Calu3 (cell line): ENCODE measurements at regions not wholly inside any gene's neighbourhood (a gene's known extent, or its start where the extent isn't known, plus 50 kb on each side); places are given as distances from the start of the nearest gene placed in this dataset.

Experiments used
- BruUV-seq: library from RNA; stranded (reverse); fragments of 400-500 nt; replicated peaks from 2 replicates; lab custom pipeline; 2021; lab: Mats Ljungman, UMichigan
- CTCF ChIA-PET: fragments of 300-600 bp; sonication (Branson Sonifier 250); formaldehyde crosslinking; loops from one replicate; lab custom pipeline; 2022; ENCODE audit warnings: antibody characterized with exemption; lab: Charles Lee
- DNase-seq: peaks from one replicate; pipeline ENCODE4 v3.0.0; 2022
- H3K27ac Mint-ChIP-seq: one replicate; pipeline ENCODE4 v1.8.0; 2022; ENCODE audit warnings: mixed read lengths; ENCODE audit not compliant: unreplicated experiment
- H3K27me3 Mint-ChIP-seq: one replicate; pipeline ENCODE4 v1.8.0; 2022; ENCODE audit warnings: mixed read lengths; ENCODE audit not compliant: unreplicated experiment
- H3K36me3 Mint-ChIP-seq: one replicate; pipeline ENCODE4 v1.8.0; 2022; ENCODE audit warnings: mild to moderate bottlenecking, moderate library complexity, mixed read lengths; ENCODE audit not compliant: insufficient read depth, unreplicated experiment
- H3K4me1 Mint-ChIP-seq: one replicate; pipeline ENCODE4 v1.8.0; 2022; ENCODE audit warnings: mild to moderate bottlenecking, low read depth, mixed read lengths; ENCODE audit not compliant: unreplicated experiment
- H3K4me3 Mint-ChIP-seq: one replicate; pipeline ENCODE4 v1.8.0; 2022; ENCODE audit warnings: mild to moderate bottlenecking, low read depth, moderate library complexity, mixed read lengths; ENCODE audit not compliant: unreplicated experiment
- H3K9me3 Mint-ChIP-seq: one replicate; pipeline ENCODE4 v1.8.0; 2022; ENCODE audit warnings: low read depth, mixed read lengths; ENCODE audit not compliant: unreplicated experiment
- intact Hi-C: fragments of 100-400 bp; cut with micrococcal nuclease; formaldehyde crosslinking; loops from one replicate; pipeline ENCODE4 v1.10.0; 2022; ENCODE audit not compliant: unreplicated experiment
- TF ChIP-seq, protein P1 (sequence below): fragments of 200-600 bp; IDR thresholded peaks from one replicate; pipeline ENCODE4 v1.8.0; 2022; ENCODE audit warnings: antibody characterized with exemption; ENCODE audit not compliant: unreplicated experiment

DNA sequence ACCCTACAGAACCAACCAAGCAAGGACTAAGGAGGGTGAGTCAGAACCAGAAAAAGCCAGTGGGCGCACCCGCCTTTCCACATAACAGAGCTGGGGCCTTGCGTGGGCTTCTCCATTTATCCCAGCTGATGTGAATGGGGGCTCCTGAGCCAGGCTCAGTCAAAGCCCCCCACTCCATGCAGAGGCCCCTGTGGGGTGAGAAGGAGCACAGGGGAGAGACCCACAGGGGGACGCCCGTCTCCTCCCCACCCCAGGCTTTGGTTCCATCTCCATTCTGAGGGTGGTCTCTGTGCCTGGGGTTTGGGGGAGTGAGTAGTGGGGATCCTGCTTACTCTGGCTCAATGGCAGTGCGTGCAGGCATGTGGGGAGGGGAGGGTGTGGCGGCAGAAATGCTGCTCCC is 210.1 kb upstream of the TNRC6C start:
- CTCF ChIA-PET: no interaction called here
- no TSS peak for BruUV-seq
- Mint-ChIP-seq H3K9me3 (peaks cover 2% of the 10 kb centered on the region), H3K27ac (no peak overlapping the region), H3K4me3 (no peak overlapping the region), H3K36me3 (no peaks in the 10 kb centered on the region), H3K27me3 (peaks cover 92% of the 10 kb centered on the region), H3K4me1 (no peaks in the 10 kb centered on the region)
- TF ChIP-seq, protein P1, sequence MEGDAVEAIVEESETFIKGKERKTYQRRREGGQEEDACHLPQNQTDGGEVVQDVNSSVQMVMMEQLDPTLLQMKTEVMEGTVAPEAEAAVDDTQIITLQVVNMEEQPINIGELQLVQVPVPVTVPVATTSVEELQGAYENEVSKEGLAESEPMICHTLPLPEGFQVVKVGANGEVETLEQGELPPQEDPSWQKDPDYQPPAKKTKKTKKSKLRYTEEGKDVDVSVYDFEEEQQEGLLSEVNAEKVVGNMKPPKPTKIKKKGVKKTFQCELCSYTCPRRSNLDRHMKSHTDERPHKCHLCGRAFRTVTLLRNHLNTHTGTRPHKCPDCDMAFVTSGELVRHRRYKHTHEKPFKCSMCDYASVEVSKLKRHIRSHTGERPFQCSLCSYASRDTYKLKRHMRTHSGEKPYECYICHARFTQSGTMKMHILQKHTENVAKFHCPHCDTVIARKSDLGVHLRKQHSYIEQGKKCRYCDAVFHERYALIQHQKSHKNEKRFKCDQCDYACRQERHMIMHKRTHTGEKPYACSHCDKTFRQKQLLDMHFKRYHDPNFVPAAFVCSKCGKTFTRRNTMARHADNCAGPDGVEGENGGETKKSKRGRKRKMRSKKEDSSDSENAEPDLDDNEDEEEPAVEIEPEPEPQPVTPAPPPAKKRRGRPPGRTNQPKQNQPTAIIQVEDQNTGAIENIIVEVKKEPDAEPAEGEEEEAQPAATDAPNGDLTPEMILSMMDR: no peak
- intact Hi-C loops: no loop called here
- DNase-seq: no peak

DNA sequence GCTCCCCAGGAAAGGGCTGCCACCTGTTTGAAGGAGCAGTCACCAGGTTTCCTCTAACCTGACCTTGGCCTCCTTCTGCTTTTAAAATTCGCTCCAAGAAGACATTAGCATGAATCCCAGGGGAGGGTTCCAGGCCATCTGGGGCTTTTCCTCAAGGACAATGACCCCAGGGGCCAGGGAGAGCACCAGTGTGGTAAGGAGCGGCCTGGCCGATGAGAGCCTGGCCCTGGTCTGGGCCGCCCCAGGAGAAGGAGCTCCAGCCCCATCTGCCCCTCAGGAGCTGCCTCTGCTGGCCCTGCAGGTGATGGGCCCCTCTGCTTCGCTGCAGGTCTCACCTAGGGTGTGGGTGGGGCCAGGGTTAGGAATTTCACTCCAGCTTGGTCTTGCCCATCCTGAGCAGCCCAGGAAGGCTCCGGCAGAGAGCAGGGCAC is 209.2 kb upstream of the TNRC6C start:
- no peak overlapping the region for H3K4me3 Mint-ChIP-seq
- no peak for DNase-seq
- intact Hi-C loops: no loop called here
- TF ChIP-seq, protein P1: no peak
- no peak overlapping the region for H3K27ac Mint-ChIP-seq
- BruUV-seq: no TSS peak
- CTCF ChIA-PET: interaction anchor here (0.6 kb wide), 2 partner anchors 190 to 444 kb away, joined by 3 read pairs; no protein-coding TSS in a partner anchor
- no peaks in the 10 kb centered on the region for H3K4me1 Mint-ChIP-seq
- peaks cover 92% of the 10 kb centered on the region for H3K27me3 Mint-ChIP-seq
- H3K36me3 Mint-ChIP-seq: no peaks in the 10 kb centered on the region
- peaks cover 2% of the 10 kb centered on the region for H3K9me3 Mint-ChIP-seq

DNA sequence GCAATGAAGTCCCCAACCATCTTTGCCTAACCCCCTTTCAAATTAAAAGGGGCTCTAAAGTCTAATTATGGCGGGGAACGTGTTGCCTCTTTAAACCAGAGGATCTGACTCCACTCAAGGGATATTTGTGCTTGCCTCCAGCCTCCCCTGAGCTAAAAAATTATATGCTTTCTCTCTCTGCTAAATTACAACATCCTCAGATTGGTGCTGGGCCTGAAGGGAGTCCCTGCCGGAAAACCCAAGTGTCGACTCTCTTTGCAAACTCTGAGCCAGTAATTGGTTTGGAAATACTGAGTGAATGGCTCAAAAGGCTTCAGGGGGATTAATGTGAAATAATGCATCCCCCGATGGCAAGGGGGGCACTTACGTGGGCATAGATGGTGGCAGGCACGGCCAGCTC is 208.5 kb upstream of the TNRC6C start:
- Mint-ChIP-seq H3K9me3 (peaks cover 2% of the 10 kb centered on the region), H3K27ac (no peak overlapping the region), H3K27me3 (peaks cover 92% of the 10 kb centered on the region), H3K4me1 (no peaks in the 10 kb centered on the region), H3K4me3 (no peak overlapping the region), H3K36me3 (no peaks in the 10 kb centered on the region)
- intact Hi-C loops: no loop called here
- TF ChIP-seq, protein P1: no peak
- no peak for DNase-seq
- CTCF ChIA-PET: interaction anchor here (0.6 kb wide), 1 partner anchor 444 kb away, joined by 3 read pairs; no protein-coding TSS in a partner anchor
- BruUV-seq: no TSS peak

DNA sequence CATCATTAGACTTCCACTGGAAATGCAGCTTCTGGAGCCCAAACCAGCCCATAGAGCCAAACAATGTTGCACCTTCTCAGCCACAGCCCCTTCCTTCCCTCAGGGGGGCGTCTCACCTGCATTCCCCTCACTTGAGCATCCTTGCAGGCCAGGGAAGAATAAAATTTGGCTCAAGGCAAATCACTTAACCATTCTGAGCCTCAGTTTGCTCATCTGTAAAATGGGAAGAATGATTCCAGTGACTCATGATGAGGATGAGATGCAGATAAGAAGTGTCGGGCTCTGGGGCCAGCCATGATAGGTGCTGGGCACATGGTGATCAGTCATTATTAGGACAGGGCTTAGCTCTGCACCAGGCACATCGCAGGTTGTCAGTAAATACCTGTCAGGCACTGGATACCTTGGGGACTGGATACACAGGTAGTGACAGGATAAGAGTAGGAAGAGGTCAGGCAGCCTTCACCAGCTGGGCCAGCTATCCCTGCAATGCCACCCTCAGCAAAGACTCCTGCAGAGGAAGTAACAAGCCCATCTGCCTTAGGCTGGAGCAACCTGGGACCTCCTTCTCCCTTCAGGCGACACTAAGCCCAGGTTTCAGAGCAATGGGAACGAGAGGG is 208.0 kb upstream of the TNRC6C start:
- no peak for DNase-seq
- Mint-ChIP-seq H3K9me3 (no peaks in the 10 kb centered on the region), H3K4me3 (no peak overlapping the region), H3K27ac (no peak overlapping the region), H3K36me3 (no peaks in the 10 kb centered on the region), H3K4me1 (no peaks in the 10 kb centered on the region), H3K27me3 (peaks cover 92% of the 10 kb centered on the region)
- TF ChIP-seq, protein P1: no peak
- BruUV-seq: no TSS peak
- CTCF ChIA-PET: no interaction called here
- intact Hi-C loops: no loop called here
